DND-41 (cell line): ENCODE measurements at regions not wholly inside any gene's neighbourhood (a gene's known extent, or its start where the extent isn't known, plus 50 kb on each side); places are given as distances from the start of the nearest gene placed in this dataset.

ENCODE experiments used
- ATAC-seq: fragments of 200-7000 bp; cut with Tn5 transposase; 3 replicates; pipeline ENCODE4 v1.9.1; 2021; ENCODE audit warnings: low read depth; ENCODE audit not compliant: insufficient read depth
- DNase-seq: peaks from one replicate; pipeline ENCODE4 v3.0.0-alpha.2; 2020
- H2AFZ ChIP-seq: 2 replicates; pipeline ENCODE4 v1.6.0; 2012; ENCODE audit warnings: low read depth, low read length
- H3K27ac ChIP-seq: 2 replicates; pipeline ENCODE4 v1.5.1; 2012; ENCODE audit warnings: low read length, inconsistent platforms
- H3K27me3 ChIP-seq: fragments of 200-600 bp; sonication (generic); 2 replicates; pipeline ENCODE4 v1.6.0; 2012; ENCODE audit warnings: low read length, mild to moderate bottlenecking, inconsistent platforms; ENCODE audit not compliant: insufficient read depth, poor library complexity
- H3K36me3 ChIP-seq: 2 replicates; pipeline ENCODE4 v1.5.1; 2012; ENCODE audit warnings: low read length, inconsistent platforms; ENCODE audit not compliant: insufficient read depth
- H3K4me1 ChIP-seq: 2 replicates; pipeline ENCODE4 v1.5.1; 2012; ENCODE audit warnings: mild to moderate bottlenecking, low read length; ENCODE audit not compliant: insufficient read depth
- H3K4me2 ChIP-seq: 2 replicates; pipeline ENCODE4 v1.6.0; 2012; ENCODE audit warnings: mild to moderate bottlenecking, moderate library complexity, low read length, inconsistent platforms; ENCODE audit not compliant: insufficient read depth
- H3K4me3 ChIP-seq, 2 experiments: fragments of 200-600 bp in 1 of 2; shearing (Covaris generic) in 1 of 2; 2 replicates each; pipeline ENCODE4 v1.5.1; 2012 to 2016; ENCODE audit warnings: inconsistent platforms in 2 of 2, low read length in 2 of 2, mild to moderate bottlenecking in 2 of 2, low read depth in 1 of 2, moderate library complexity in 1 of 2
- H3K79me2 ChIP-seq: 2 replicates; pipeline ENCODE4 v1.6.0; 2012; ENCODE audit warnings: low read length, inconsistent platforms; ENCODE audit not compliant: insufficient read depth
- H3K9ac ChIP-seq: 2 replicates; pipeline ENCODE4 v1.6.0; 2012; ENCODE audit warnings: low read depth, mild to moderate bottlenecking, inconsistent platforms, low read length, moderate library complexity
- H3K9me3 ChIP-seq: 2 replicates; pipeline ENCODE4 v1.5.1; 2012; ENCODE audit warnings: low read length, moderate library complexity, mild to moderate bottlenecking, inconsistent platforms; ENCODE audit not compliant: insufficient read depth, severe bottlenecking
- H4K20me1 ChIP-seq: 2 replicates; pipeline ENCODE4 v1.6.0; 2012; ENCODE audit warnings: low read length; ENCODE audit not compliant: insufficient read depth
- CTCF ChIP-seq: IDR thresholded peaks from 2 replicates; pipeline ENCODE4 v1.5.1; 2012; ENCODE audit warnings: borderline replicate concordance, low read length, moderate library complexity, mild to moderate bottlenecking; ENCODE audit not compliant: poor library complexity, severe bottlenecking; ENCODE audit errors: extremely low read depth
- EZH2 ChIP-seq: IDR thresholded peaks from 3 replicates; pipeline ENCODE4 v1.6.1; 2012; ENCODE audit warnings: borderline replicate concordance, low read depth, mild to moderate bottlenecking, moderate library complexity, low read length, inconsistent platforms; ENCODE audit not compliant: severe bottlenecking

DNA sequence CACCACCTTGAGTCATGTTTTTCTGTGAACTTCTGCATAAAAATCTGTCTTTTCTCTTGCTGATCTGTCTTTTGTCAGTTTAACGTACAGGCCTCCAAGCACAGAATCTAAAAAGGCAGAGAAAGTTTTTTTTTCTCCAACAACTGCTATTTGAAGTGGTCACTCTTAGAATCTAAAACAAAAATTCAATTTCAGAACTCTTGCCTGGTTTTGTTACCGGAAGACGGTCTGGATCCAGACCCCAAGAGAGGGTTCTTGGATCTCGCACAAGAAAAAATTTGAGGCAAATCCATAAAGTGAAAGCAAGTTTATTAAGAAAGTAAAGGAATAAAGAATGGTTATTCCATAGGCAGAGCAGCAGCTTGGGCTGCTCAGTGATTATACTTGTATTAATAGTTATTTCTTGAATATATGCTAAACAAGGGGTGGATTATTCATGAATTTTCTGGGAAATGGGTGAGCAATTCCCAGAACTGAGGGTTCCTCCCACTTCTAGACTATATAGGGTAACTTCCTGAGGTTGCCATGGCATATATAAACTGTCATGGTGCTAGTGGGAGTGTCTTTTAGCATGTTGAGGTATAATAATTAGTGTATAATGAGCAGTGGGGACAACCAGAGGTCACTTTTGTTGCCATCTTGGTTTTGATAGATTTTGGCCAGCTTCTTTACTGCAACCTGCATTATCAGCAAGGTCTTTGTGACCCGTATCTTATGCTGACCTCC, 150.0 kb upstream of the PLEKHA5 start:
- Histone ChIP-seq H3K27me3 (no peaks in the 10 kb centered on the region), H3K79me2 (no peaks in the 10 kb centered on the region), H3K4me3 (no peak overlapping the region), H3K9ac (no peak overlapping the region), H3K4me2 (no peak overlapping the region), H3K4me1 (no peaks in the 10 kb centered on the region), H3K27ac (no peak overlapping the region), H3K36me3 (no peaks in the 10 kb centered on the region), H3K9me3 (no peaks in the 10 kb centered on the region), H2AFZ (no peak overlapping the region), H4K20me1 (no peaks in the 10 kb centered on the region)
- ATAC-seq (no peak), DNase-seq (no peak)
- TF ChIP-seq CTCF = no peak

GRCh38 chr12:18981732-18982131, 147.8 kb upstream of the PLEKHA5 start:
- H3K4me3 ChIP-seq = no peak overlapping the region
- H3K9ac ChIP-seq = no peak overlapping the region
- H3K27me3 ChIP-seq = no peaks in the 10 kb centered on the region
- ATAC-seq (no peak), DNase-seq (no peak)
- H3K79me2 ChIP-seq = no peaks in the 10 kb centered on the region
- H3K27ac ChIP-seq = no peak overlapping the region
- H4K20me1 ChIP-seq = no peaks in the 10 kb centered on the region
- no peaks in the 10 kb centered on the region for H3K9me3 ChIP-seq
- TF ChIP-seq CTCF (no peak), EZH2 (no peak)
- H3K4me2 ChIP-seq = no peak overlapping the region
- no peak overlapping the region for H2AFZ ChIP-seq
- no peaks in the 10 kb centered on the region for H3K36me3 ChIP-seq
- H3K4me1 ChIP-seq = no peaks in the 10 kb centered on the region

DNA sequence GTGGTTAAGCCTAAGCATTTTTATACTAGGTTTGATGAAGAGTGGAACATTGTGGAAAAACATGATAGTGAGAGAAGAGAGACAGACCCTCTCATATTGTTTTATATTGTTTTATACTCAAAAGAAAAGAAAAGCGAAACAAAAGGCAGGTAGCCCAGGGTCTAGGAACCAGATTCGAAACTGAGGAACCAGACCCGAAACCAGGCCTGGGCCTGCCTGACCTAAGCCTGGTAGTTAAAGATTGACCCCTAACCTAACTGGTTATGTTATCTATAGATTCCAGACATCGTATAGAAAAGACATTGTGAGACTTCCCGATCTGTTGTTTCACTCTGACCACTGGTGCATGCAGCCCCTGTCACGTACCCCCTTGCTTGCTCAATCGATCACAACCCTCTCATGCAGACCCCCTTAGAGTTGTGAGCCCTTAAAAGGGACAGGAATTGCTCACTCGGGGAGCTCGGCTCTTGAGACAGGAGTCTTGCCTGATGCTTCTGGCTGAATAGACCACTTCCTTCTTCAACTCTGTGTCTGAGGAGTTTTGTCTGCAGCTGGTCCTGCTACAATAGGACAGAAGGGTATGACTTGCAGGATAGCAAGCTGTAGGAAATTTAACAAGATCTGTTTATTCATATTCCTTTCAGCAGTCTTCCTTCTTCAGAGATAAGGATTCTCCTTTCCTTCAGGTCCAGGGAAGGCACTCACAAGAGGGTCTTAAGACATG, 147.1 kb upstream of the PLEKHA5 start:
- Histone ChIP-seq H3K79me2 (no peaks in the 10 kb centered on the region), H3K27ac (no peak overlapping the region), H3K9ac (no peak overlapping the region), H3K9me3 (no peaks in the 10 kb centered on the region), H3K4me1 (no peaks in the 10 kb centered on the region), H2AFZ (no peak overlapping the region), H3K4me3 (no peak overlapping the region), H3K27me3 (no peaks in the 10 kb centered on the region), H4K20me1 (no peaks in the 10 kb centered on the region), H3K4me2 (no peak overlapping the region), H3K36me3 (no peaks in the 10 kb centered on the region)
- no peak for ATAC-seq
- DNase-seq = no peak
- TF ChIP-seq EZH2 = no peak
- TF ChIP-seq CTCF = no peak
